CD4-positive, alpha-beta T cell treated with Interleukin-12 subunit alpha and Interleukin-12 subunit beta, for 1 hour (primary cell): ENCODE measurements at regions not wholly inside any gene's neighbourhood (a gene's known extent, or its start where the extent isn't known, plus 50 kb on each side); places are given as distances from the start of the nearest gene placed in this dataset.
A peak's percentile ranks its signal among the peaks of the same experiment; 100 is the strongest.
"Not testable (repeated sequence)": the region's sequence is repeated elsewhere in the genome, so short reads cannot be mapped to it uniquely, and the experiment has no call there.

Source experiments
- DNase-seq: peaks from one replicate; pipeline ENCODE4 v3.0.0-alpha.2; 2020

- peak; percentile 16 for DNase-seq
These were observed 507.3 kb upstream of the CITED2 start for GRCh38 chr6:139881728-139882211.

- DNase-seq, result no peak
These were observed 506.8 kb upstream of the CITED2 start for GRCh38 chr6:139881236-139881635.

- DNase-seq, result no peak
These were observed 505.4 kb upstream of the CITED2 start for GRCh38 chr6:139879823-139880356.

- DNase-seq, result not testable (repeated sequence)
These were observed 504.8 kb upstream of the CITED2 start for GRCh38 chr6:139879241-139879640.

- DNase-seq, result no peak
These were observed 503.5 kb upstream of the CITED2 start for GRCh38 chr6:139877828-139878405.

- no peak for DNase-seq
These were observed 498.2 kb upstream of the CITED2 start for GRCh38 chr6:139872665-139873064.

GRCh38 chr6:139871803-139872510 lies 497.5 kb upstream of the CITED2 start:
- no peak for DNase-seq

GRCh38 chr6:139871165-139871710 lies 496.8 kb upstream of the CITED2 start:
- no peak for DNase-seq

- DNase-seq, result no peak
These were observed 494.1 kb upstream of the CITED2 start for GRCh38 chr6:139868576-139868975.

- no peak for DNase-seq
These were observed 489.5 kb upstream of the CITED2 start for GRCh38 chr6:139863964-139864363.

- DNase-seq, result no peak
These were observed 488.9 kb upstream of the CITED2 start for GRCh38 chr6:139863346-139863745.

- DNase-seq, result no peak
These were observed 487.9 kb upstream of the CITED2 start for GRCh38 chr6:139862311-139862710.

- no peak for DNase-seq
These were observed 485.8 kb upstream of the CITED2 start for GRCh38 chr6:139860203-139860602.

GRCh38 chr6:139858429-139858828 lies 484.0 kb upstream of the CITED2 start:
- DNase-seq, result no peak

GRCh38 chr6:139857143-139857542 lies 482.7 kb upstream of the CITED2 start:
- no peak for DNase-seq

GRCh38 chr6:139856562-139856961 lies 482.1 kb upstream of the CITED2 start:
- DNase-seq, result no peak

- DNase-seq, result no peak
These were observed 481.3 kb upstream of the CITED2 start for GRCh38 chr6:139855671-139856311.

GRCh38 chr6:139853302-139853992 lies 479.0 kb upstream of the CITED2 start:
- no peak for DNase-seq

- DNase-seq, result no peak
These were observed 478.2 kb upstream of the CITED2 start for GRCh38 chr6:139852488-139853140.

- no peak for DNase-seq
These were observed 477.6 kb upstream of the CITED2 start for GRCh38 chr6:139852067-139852466.

GRCh38 chr6:139851206-139851605 lies 476.8 kb upstream of the CITED2 start:
- DNase-seq, result no peak

- no peak for DNase-seq
These were observed 476.1 kb upstream of the CITED2 start for GRCh38 chr6:139850512-139850911.

- DNase-seq, result no peak
These were observed 473.0 kb upstream of the CITED2 start for GRCh38 chr6:139847457-139847813.
